Left renal cortex interstitium (tissue), 4 donors: ENCODE measurements at regions not wholly inside any gene's neighbourhood (a gene's known extent, or its start where the extent isn't known, plus 50 kb on each side); places are given as distances from the start of the nearest gene placed in this dataset.

Experiments used
- DNase-seq, 4 donors: peaks; one replicate each; pipeline ENCODE4 v3.0.0-alpha.2; 2013; ENCODE audit warnings: low read depth in 4 of 4, low spot score in 2 of 4, missing footprints in 1 of 4

DNA sequence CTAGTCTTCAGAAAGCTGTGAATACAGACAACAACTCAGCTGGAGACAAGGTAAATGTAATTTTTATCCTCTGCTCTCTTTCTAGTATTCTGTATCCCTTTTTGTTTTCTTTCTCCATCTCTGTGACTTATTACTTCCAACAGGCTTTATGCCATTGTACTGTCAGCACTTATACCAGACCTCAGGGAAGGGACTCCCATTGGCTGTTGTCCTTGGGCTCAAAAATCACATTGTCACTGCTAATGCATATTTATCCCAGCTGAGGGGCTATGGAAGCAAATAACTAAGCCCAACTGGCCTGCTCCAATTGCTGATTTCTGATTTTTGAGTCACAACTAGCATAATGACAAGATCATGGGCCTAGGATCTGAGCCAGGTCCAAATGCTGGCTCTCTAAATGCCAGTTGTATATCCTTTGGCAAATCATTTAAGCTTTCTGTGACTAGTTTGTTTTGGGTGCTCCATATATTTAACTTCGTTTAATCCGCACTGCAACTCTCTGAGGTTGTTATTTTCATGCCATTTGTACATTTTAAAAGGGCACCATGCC is 395.1 kb upstream of the GNPDA2 start:
- no peak for DNase-seq

DNA sequence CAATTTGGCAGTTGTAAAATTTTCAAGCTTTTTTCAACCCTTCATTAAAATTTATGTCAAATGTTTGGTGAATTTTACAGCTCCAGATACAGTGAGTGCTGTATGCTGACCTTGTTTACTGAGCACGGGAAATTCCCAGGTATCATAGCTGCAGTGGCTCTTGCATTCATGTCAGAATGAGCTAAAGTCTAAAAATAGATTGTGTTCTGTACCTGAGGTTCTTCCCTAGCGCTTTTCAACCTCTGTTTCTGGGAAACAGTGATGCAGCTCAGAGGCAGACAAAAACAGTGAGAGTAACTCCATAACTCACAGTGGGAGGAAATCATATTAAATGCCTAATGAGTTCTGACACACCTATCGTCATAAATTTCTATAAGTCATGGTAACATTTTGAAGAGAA is 393.8 kb upstream of the GNPDA2 start:
- DNase-seq: no peak

DNA sequence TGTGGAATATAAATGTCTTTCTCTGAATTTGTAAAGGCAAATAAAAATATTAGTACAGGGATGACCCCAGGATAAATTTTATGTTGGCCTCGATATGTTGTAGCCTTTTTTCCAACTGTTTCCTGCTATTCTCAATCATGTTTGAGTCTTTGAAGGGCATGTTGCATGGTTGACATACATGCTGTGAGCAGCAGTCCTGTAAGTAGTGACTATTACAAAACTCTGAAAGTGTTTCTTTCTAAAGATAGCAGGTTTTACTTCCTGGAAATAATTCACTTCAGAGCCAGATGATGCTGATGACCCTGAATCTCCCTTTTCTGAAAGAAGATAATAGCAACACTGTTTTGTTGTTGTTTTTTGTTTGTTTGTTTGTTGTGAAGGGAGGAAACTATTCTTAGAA is 393.0 kb upstream of the GNPDA2 start:
- DNase-seq: no peak

DNA sequence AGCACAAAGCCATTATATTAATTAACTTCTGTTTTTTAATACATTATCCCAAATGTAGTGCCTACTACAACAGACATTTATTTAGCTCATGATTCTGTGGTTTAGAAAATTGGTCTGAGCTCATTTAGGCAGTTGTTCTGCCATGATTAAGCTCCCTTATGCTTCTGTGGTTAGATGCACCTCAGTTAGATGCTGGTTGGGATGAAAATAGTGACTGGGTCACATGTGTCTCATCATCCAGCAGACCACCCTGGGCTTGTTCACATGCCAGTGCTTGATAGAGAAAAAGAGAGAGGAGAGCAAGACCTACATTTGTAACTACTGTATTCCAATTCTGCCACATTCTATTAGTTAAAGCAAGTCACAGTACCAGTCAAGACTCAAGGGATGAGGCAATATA is 376.4 kb upstream of the GNPDA2 start:
- no peak for DNase-seq

DNA sequence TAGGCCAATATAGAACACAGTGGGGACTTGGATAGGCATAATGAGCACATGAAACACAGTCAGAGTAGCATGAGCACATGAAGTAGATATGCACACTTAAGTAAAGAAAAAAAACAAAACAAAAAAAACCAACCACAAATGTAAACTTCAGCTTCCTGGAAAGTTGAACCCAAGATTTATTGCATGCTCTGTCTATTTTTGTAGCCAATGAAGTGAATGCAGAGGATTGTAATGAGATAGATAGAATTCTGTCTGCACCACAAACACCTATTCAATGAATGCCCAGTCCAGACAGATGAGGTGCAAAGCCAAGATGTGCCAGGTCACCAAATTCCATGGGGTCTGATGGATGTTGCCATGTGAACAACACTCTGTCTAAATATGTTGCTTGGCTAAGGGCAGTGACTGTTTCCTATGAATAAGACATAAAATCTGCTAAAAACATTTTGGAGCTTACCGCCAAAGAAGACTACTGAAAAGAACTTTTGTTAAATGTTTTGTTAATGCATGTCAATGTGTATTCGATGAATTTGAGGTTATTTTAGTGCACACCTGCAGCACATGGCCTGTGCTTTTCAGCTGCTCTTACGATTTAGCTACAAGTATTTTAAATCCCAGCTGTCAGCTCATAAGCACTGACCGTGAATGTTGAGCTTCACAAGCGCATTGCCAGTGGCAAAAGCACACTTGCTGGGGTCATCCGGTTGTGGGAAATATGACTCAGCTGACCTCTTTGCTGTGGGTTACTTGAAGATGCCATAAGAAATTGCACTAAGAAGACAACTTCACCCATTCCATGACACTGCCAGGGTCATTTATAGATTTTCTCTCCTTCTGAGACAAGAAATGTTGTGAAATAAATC is 374.8 kb upstream of the GNPDA2 start:
- no peak for DNase-seq

DNA sequence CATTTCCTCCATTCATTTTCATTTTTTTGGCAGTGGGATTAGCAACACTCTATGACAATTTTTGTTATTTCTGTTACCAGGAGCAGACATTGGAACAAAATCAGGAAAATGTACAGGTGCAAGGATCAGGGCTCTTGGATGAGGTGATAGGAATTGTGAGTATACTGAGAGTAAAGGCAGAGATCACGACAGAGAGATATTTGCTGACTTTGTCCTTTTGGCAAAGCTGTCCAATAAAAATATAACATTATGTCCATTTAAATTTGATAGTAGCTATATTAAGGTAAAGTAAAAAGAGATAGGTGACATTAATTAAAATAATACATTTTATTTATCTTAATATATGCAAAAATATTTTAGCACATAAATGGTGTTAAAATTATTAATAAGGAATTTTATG is 373.1 kb upstream of the GNPDA2 start:
- no peak for DNase-seq

DNA sequence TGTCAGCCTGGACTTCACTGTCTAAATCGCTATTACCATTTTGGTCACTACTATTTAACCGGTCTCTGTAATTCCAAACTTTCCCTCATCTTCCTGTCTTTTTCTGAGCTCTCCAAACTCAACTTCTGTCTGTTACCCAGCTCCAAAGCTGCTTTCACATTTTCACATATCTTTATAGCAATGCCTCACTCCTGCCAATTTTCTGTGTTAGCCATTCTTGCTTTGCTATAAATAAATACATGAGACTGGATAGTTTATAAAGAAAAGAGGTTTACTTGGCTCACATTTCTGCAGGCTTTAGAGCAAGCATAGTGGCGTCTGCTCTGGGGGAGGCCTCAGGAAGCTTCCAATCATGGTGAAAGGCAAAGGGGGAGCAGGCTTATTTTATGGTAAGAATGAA is 368.3 kb upstream of the GNPDA2 start:
- DNase-seq: no peak

DNA sequence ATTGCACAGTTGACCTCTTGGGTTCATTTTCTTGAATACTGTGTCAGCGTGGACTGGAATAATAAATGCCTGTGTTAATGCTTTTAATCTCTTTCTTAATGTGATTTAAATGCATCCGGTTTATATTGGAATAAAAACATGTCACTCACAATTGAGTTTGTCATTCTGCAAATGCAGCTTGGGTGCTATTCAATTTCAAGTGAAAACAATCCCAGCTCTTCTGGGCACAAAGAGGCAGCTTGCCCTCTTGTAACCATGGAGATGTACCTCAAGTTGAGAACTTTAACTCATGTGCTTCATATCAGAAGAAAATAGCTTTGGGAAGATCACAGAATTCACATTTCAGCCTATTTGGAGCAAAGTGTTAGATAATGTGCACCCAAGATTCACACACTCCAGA is 355.7 kb upstream of the GNPDA2 start:
- no peak for DNase-seq

DNA sequence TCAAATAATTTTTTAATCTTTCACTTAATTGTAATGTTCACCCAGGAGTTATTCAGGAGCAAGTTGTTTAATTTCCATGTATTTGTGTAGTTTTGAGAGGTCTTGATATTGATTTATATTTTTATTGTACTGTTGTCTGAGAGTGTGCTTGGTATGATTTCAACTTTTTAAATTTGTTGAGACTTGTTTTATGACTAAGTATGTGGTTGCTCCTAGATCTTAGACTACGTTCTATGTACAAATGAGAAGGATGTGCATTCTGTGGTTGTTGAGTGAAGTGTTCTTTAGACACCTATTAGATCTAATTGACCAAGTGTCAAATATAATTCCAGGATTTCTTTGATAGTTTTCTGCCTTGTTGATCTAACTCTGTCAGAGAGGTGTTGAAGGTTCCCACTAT is 353.3 kb upstream of the GNPDA2 start:
- DNase-seq: no peak

DNA sequence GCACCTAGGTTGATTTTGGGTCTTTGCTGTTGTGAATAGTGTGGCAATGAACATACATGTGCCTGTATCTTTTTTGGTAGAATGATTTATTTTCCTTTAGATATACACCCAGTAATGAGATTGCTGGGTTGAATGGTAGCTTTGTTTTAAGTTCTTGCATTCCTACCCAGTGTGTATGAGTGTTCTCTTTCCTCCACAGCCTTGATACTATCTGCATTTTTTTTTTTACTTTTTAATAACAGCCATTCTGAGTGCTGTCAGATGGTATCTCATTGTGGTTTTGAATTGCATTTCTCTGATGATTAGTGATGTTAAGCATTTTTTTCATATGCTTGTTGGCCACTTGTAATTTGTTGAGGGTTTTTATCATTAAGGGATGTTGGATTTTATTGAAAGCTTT is 351.8 kb upstream of the GNPDA2 start:
- DNase-seq: no peak

DNA sequence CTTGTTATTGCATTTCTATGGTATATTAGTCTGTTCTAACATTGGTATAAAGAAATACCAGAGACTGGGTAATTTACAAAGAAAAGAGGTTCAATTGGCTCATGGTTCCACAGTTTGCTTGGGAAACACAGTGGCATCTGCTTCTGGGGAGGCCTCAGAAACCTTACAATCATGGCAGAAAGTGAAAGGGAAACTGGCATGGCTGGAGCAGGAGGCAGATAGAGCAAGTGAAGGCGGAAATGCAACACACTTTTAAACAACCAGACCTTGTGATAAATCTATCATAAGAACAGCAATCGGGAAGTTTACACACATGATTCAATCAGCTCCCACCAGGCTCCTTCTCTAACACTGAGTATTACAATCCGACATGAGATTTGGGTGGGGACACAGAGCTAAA is 346.6 kb upstream of the GNPDA2 start:
- DNase-seq: no peak

DNA sequence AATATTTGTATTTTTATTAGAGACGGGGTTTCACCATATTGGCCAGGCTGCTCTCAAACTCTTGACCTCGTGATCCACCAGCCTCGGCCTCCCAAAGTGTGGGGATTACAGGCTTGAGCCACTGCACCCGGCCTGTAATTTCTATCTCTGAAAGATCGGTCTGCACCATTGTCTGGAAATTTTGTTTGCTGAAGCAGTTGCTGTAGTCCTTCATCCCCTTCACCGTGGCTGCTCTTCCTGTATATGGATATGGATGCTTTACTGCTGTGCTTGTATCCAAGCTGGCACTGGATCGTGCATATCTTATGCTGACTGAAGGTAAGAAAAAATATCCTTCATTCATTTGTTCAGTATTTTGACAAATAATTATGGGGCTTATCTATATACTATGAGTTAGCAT is 338.4 kb upstream of the GNPDA2 start:
- no peak for DNase-seq

DNA sequence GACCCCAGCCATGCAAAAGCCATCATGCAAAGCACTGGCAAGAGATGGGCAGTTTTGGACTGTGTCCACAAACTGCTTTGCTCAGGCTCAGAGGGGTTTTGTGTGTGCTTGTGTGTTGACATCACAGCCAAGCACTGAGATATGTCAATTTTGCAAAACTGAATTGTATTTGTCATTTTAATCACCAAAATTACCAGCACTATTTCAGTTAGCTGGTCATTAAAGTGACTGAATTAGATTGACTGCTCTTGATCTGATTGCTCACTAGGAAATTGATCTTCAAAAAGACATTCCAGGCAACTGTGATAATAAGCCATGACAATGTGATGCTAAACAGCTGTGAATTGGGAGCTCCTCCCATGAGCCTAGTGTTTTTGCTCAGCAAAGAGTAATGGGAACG is 337.3 kb upstream of the GNPDA2 start:
- DNase-seq: peak in 3 of 4 donors; percentile 41 to 69 (median 59)

DNA sequence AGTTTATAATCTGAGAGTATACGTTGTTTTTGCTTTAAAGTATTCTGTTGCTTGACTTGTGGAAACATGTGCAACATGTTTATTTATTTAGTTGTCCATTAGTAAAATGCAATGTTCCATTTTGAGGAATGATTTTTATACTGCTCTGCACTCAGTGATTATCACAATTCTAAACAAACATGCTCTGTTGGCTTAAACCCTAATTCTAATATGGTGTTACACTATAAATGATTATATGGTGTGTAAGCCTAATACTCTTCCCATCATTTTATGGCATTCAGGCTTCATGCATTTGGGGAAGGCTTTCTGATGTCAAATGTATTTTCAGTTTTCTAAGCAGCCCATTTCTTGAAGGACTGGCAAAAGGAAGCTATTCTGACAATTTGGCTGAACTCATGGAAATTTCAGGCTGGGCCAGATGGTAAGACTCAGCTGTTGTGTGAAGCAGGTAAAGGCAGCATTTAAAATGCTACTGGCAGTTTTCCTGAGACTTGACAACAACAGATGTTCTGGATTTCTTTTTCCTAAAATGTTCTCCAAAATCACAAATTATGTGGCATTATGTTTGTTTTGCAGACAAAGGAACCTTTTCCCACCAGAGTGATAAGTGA is 336.7 kb upstream of the GNPDA2 start:
- DNase-seq: peak in 3 of 4 donors; percentile 8 to 47 (median 21)

DNA sequence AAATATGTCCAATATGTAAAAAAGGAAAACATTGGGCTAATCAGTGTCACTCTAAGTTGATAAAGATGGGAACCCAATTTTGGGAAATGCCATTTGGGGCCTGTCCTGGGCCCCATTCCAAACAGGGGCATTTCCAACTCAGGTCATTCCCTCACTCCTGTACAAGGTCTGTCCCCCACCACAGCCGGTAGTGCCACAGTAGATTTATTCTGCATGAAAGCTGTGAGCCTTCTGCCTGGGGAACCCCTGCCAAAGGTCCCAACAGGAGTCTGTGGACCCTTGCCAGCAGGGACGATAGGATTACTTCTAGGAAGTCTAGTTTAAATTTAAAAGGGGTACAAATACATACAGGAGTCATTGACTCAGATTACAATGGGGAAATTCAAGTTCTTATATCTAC is 317.6 kb upstream of the GNPDA2 start:
- no peak for DNase-seq

DNA sequence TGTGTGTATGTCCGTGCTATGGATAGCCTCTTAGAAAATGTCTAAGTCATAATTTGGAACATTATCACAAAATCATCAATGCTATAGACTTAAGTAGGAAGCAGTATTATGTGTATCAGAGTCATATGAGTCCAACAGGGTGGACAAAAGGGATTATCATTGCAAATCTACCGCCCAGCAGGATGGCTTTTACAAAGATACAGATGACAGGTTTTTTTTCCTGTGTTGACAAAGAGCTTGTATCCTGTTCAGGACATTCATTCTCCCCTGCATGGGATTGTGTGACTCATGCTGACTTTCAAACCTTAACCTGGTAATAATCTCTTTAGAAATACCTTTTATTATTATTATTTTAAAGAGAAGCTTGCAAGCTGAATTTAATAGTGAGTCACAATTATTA is 310.3 kb upstream of the GNPDA2 start:
- DNase-seq: no peak

DNA sequence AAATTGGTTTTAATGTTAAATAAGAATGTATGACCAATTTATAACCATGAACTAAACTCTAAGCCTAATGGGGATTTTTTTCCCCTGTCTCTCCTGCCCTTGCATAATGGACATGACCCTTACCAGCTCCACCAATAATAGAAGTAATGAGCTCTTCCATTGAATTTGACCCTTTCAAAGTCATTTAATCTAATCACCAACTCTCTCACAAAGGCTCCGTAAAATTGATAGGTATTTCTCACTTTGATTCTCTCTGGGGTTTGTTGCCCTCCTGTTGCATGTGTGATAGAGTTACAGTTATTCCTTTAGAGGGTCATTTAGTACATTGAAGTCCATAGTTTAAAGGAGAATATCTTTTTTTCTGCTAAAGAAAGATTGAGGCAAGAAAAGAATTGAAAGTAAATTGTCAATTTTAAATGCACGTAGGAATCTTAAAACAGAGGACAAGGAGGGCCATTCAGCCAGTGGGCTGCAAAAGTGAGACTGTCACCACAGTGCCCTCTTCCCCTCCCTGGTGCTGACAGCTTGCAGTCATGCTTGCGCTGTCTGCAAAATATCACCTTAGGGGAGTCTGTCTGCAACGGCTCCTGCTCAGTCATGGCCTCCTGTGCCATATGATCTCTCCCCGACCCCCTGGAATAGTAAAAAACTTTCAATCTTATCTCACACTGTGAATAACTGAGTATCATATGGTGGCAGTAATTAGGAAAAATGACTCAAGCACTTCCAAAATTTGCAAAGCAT is 307.5 kb upstream of the GNPDA2 start:
- no peak for DNase-seq

DNA sequence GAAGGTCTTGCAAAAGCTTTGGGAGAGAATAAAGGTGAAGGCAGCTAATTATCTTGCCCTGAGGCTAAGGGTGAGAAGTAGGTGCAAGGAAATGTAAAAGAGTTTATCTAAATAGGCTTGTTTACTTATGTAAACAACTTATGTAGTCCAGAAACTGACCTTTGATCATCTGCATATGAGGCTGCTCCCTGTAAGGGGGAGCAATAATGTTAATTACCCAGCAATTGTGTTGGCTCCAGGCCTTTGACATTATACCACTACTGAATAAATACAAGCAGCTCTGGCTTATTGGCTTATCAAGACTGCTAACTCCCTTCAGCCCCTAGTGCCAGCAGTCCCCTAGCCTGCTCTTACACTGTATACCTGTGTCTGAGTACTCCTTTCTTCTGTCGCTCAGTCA is 303.7 kb upstream of the GNPDA2 start:
- DNase-seq: no peak

DNA sequence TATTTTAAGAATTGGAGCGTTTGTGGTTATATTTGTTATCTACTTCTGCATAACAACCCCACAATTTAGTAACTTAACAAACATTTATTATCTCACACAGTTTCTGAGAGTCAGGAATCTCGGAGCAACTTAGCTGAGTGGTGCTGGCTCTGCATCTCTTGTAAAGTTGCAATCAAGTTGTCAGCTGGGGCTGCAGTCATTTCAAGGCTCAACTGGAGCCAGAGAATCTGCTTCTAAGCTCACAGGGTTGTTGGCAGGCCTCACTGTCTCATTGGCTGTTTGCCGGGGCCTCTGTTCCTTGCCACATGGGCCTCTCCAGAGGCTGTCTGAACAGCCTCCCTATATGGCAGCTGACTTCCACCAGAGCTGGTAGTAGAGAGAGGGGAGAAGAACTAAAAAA is 281.2 kb upstream of the GNPDA2 start:
- no peak for DNase-seq

DNA sequence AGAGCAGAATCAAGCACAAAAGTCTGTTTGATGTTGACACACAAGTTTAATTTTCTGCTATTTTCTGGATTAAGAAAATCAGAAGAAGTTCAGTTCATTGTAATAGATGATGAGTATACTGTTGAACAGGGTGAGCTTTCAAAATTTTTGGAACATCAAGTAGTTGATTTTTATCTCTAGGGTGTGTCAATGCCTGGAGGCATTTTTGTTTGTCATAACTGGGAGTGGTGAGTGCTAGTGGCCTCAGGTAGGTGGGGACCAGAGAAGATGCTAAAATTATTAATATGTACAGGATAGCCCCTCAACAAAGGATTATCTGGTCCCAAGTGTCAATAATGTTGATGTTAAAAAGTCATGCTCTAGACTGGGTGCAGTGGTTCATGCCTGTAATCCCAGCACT is 279.7 kb upstream of the GNPDA2 start:
- DNase-seq: no peak

DNA sequence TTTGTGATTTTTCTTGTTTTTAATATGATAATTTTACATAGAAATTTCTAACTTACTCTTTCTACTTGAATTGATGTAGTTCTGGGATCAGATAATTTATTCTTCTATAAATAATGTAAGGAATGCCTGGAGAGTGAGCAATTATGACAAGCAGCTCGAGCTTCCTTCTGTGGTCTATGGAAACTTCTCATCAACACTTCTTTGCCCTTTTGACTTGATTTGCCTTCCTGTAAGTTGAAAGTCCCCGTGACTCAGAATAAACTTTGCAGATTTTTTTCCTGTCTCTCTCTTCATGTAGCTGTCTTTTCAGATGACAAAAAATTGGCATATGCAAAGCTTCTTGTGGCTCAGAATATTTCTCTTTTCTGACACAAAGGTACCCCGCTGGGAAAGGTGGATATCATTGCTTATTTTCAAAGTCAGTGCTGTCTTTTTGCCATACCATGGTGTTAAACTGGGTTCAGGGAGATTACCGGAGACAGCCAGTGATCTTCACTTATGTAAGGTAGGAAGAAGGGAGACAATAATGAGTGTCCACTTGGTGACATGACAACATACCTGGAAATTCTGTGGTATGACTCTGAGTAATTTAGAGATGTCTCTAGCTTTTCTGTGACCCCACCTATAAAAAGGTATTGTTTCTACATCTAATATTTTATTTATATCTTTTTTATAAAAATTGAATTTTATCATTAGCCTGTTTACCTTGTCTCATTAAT is 278.6 kb upstream of the GNPDA2 start:
- DNase-seq: no peak
